Fibroblast of mammary gland (primary cell): ENCODE measurements at regions not wholly inside any gene's neighbourhood (a gene's known extent, or its start where the extent isn't known, plus 50 kb on each side); places are given as distances from the start of the nearest gene placed in this dataset.

Experiments used
- DNase-seq: peaks from one replicate; pipeline ENCODE4 v3.0.0-alpha.2; 2010; ENCODE audit warnings: low read depth
- H3K4me3 ChIP-seq: 2 replicates; pipeline ENCODE4 v1.5.1; 2011; ENCODE audit warnings: low read depth, mild to moderate bottlenecking, low read length, moderate library complexity; ENCODE audit not compliant: control insufficient read depth
- CTCF ChIP-seq: conservative IDR thresholded peaks from 2 replicates; pipeline ENCODE4 v1.5.1; 2011; ENCODE audit warnings: low read depth, low read length, inconsistent platforms; ENCODE audit not compliant: control insufficient read depth, insufficient read depth

DNA sequence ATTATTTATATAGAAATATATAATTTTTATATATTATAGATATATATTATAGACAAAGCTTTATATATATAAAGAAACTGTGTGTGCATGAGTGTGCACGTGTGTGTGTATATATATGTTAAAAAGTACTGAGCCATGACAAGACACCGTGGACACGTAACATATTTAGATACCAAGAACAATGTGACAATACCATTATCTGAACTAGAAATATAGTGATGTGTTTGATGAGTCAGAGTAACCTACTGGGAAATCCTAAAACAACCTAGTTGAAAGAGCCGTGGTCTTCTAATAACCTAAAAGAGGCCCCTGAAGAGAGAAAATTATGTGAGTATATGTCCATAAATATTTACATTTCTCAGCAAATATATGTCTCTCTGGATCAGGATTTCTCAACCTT, 50.7 kb upstream of the ITGB8 start:
- DNase-seq: no peak
- no peak for TF ChIP-seq CTCF

GRCh38 chr7:20280475-20281351, 50.0 kb upstream of the ITGB8 start:
- H3K4me3 ChIP-seq: no peak overlapping the region
- TF ChIP-seq CTCF: no peak
- peak; percentile 87 for DNase-seq

More for the DNA sequence above, 50.7 kb upstream of the ITGB8 start:
- H3K4me3 ChIP-seq: no peak overlapping the region
